ENCODE measurements at regions not wholly inside any gene's neighbourhood (a gene's known extent, or its start where the extent isn't known, plus 50 kb on each side); places are given as distances from the start of the nearest gene placed in this dataset.

DNA sequence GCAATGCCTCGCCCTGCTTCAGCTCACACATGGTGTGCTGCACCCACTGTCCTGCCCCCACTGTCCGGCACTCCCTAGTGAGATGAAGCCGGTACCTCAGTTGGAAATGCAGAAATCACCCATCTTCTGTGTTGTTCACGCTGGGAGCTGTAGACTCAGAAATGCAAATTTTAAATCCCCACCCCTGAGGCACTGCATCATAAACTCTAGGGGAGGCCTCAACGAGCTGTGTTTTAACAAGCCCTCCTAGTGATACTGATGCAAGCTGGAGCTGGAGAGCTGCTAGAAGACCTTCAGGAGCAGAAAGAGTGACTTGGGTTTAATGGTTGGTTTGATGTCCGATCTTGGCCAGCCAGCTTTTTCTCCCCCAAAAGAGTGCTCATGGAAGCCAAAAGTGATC lies 146.0 kb upstream of the MAST4 start:
- Histone ChIP-seq H3K4me2 (ENCODE audit: low read length) (no peak overlapping the region), H3K79me2 (ENCODE audit: insufficient read depth, low read length) (no peaks in the 10 kb centered on the region), H3K9me3 (ENCODE audit: control insufficient read depth in 1 of 2, insufficient read depth in 1 of 2, low read depth in 1 of 2, low read length in 2 of 2) (no peaks in the 10 kb centered on the region), H3K4me3 (replicated peaks in 1 of 2; ENCODE audit: low read depth in 1 of 2, low read length in 2 of 2) (no peak overlapping the region), H3K9me2 (ENCODE audit: insufficient read depth) (no peaks in the 10 kb centered on the region), H3K27me3 (ENCODE audit: insufficient read depth, low read length) (peaks cover 5% of the 10 kb centered on the region; the same call in 1 of the 2 replicates), H4K20me1 (ENCODE audit: insufficient read depth) (no peaks in the 10 kb centered on the region), H3K27ac (ENCODE audit: low read depth, low read length) (no peak overlapping the region), H3K9ac (ENCODE audit: low read length) (no peak overlapping the region), H3K36me3 (ENCODE audit: control insufficient read depth in 1 of 2, insufficient read depth in 2 of 2, low read length in 2 of 2) (no peaks in the 10 kb centered on the region), H2AFZ (ENCODE audit: low read depth, low read length, poor library complexity, severe bottlenecking) (no peak overlapping the region), H3K4me1 (ENCODE audit: control insufficient read depth in 1 of 2, insufficient read depth in 2 of 2, low read length in 2 of 2) (no peaks in the 10 kb centered on the region)
- RAD21 ChIA-PET (ENCODE audit: low non-redundant PET in 1 of 2, low total read pairs in 2 of 2, uncharacterized antibody in 2 of 2, unreplicated experiment in 2 of 2), result no interaction called here
- no TSS peak for BruUV-seq (replicated peaks)
- intact Hi-C loops (cut with micrococcal nuclease), result no loop called here
- CTCF ChIA-PET, result no interaction called here
- TF ChIP-seq POLR2A (IDR thresholded peaks at IDR 0.05; ENCODE audit: borderline replicate concordance, extremely low read depth, insufficient read depth, insufficient read length) (no peak), EGR1 (IDR thresholded peaks at IDR 0.05; ENCODE audit: low read depth) (no peak), TCF7L2 (IDR thresholded peaks at IDR 0.05; ENCODE audit: borderline replicate concordance, extremely low read depth, insufficient read depth, insufficient read length) (no peak), CBX3 (IDR thresholded peaks at IDR 0.05; ENCODE audit: low read depth) (no peak), ZNF274 (IDR thresholded peaks at IDR 0.05; ENCODE audit: low read depth, low read length) (no peak), SP1 (IDR thresholded peaks at IDR 0.05; ENCODE audit: low read depth) (no peak), CTCF (IDR thresholded peaks at IDR 0.05 in 2 of 3, conservative IDR thresholded peaks at IDR 0.05 in 1 of 3; ENCODE audit: borderline replicate concordance in 1 of 3, insufficient read depth in 1 of 3, low read depth in 2 of 3, low read length in 2 of 3) (no peak), EZH2 (IDR thresholded peaks at IDR 0.05) (no peak), EZH2phosphoT487 (IDR thresholded peaks at IDR 0.05; ENCODE audit: borderline replicate concordance) (no peak), CEBPB (IDR thresholded peaks at IDR 0.05; ENCODE audit: low read depth) (no peak), ELF1 (IDR thresholded peaks at IDR 0.05; ENCODE audit: borderline replicate concordance, low read depth) (no peak)
- TF ChIP-seq, protein P1, sequence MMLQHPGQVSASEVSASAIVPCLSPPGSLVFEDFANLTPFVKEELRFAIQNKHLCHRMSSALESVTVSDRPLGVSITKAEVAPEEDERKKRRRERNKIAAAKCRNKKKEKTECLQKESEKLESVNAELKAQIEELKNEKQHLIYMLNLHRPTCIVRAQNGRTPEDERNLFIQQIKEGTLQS (IDR thresholded peaks at IDR 0.05), result no peak
- POLR2A ChIA-PET, result no interaction called here
- DNase-seq (ENCODE audit: low read depth, low spot score) (no peak), ATAC-seq (no peak)
